Skin epidermis (tissue), 12 donors: ENCODE measurements at regions not wholly inside any gene's neighbourhood (a gene's known extent, or its start where the extent isn't known, plus 50 kb on each side); places are given as distances from the start of the nearest gene placed in this dataset.
"Not testable (repeated sequence)": the region's sequence is repeated elsewhere in the genome, so short reads cannot be mapped to it uniquely, and the experiment has no call there.

Source experiments
- H3K27ac ChIP-seq, 21 experiments: fragments of 200-600 bp; sonication (generic) in 11 of 21; one replicate each; pipeline ENCODE4 v1.5.0; 2020; ENCODE audit warnings: mild to moderate bottlenecking in 3 of 21, inconsistent platforms in 2 of 21, moderate library complexity in 2 of 21
- H3K4me3 ChIP-seq, 7 experiments: fragments of 200-600 bp; sonication (generic) in 2 of 7; one replicate each; pipeline ENCODE4 v1.5.0; 2020; ENCODE audit warnings: inconsistent platforms in 2 of 7, mild to moderate bottlenecking in 2 of 7, moderate library complexity in 1 of 7

DNA sequence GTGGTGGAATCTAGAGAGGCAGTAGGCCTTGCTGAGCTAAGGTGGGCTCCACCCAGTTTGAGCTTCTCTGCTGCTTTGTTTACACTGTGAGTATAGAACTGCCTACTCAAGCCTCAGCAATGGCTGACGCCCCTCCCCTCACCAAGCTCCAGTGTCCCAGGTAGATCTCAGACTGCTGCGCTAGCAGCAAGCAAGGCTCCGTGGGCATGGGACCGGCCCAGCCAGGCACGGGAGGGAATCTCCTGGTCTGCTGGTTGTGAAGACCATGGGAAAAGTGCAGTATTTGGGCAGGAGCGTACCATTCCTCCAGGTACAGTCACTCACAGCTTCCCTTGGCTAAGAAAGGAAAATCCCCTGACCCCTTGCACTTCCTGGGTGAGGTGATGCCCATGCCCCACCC lies 407.1 kb downstream of the ZPLD1 start:
- Histone ChIP-seq H3K4me3 (no peak overlapping the region), H3K27ac (no peak overlapping the region)

DNA sequence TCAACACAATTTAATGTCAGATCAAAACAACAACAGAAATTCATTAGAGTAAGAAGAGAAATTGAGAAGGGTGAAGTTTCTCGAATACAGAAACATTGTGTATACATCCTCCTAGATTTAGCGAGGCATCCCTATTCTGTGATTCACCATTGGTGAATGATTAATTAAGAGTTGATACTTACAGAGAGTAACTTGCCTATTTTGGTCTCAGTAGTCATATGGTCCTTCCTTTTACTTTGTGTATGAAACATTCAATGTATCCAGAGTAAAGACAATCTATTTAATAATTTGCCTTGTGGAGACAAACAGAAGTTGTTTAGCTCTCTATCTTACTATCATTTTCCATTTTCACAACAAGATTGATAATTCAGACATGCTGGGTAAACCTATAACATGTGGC lies 432.0 kb downstream of the ZPLD1 start:
- Histone ChIP-seq H3K4me3 (no peak overlapping the region), H3K27ac (no peak overlapping the region)

DNA sequence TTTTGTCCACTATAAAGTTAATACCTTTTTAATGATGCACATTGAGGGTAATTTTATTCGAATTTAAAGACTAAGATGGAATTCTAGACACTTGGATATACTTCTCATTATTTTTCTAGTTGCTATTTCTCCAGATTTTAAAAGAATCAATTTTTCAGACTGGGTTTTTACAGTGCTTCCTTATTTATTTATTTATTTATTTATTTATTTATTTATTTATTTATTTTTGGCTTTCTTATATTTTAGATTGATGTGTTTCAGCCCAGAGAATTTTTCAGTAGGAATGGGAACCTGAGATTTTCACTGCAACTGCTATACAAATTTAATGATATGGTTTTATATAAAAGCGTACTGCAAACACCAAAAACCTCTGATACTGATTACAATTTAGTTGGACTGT lies 448.7 kb downstream of the ZPLD1 start:
- H3K27ac ChIP-seq = no peak overlapping the region

DNA sequence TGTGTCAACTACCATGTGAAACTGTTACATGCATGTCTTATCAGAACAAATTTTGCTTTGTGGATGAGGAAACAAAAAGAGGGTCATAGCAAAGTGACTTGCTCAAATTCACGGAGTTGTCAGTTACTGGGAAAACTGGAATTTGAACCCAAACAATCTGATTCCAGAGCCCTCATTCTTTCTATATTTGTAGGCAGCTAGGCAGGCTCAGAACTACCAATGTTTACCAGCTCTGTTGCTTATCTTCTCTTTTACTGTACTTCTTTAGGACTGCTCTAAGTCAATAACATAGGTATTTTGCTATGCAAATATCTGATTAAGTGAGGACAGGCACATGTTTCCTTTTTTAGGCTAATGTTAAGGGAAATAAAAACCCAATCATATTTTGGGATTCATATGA lies 450.5 kb downstream of the ZPLD1 start:
- Histone ChIP-seq H3K27ac (no peak overlapping the region), H3K4me3 (no peak overlapping the region)

More for the DNA sequence above, 448.7 kb downstream of the ZPLD1 start:
- H3K4me3 ChIP-seq = no peak overlapping the region

DNA sequence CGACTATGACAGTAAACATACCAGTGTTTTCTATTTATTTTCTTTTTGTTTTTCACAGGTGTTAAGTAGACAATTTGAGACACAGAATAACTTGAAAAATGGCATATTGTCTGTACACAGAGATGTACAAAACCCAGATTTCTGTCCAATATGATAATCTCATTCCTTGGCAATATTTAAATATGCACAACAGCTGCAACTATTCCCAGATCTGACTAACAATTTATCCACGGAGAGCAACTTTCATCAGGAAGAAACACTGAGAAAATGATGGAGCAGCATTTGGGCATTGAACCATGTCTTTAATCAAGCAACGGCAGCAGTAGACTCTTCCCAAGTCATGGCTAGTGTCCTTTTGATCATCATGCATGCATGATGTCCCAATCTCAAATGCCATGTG lies 452.6 kb downstream of the ZPLD1 start:
- Histone ChIP-seq H3K4me3 (no peak overlapping the region), H3K27ac (no peak overlapping the region)

DNA sequence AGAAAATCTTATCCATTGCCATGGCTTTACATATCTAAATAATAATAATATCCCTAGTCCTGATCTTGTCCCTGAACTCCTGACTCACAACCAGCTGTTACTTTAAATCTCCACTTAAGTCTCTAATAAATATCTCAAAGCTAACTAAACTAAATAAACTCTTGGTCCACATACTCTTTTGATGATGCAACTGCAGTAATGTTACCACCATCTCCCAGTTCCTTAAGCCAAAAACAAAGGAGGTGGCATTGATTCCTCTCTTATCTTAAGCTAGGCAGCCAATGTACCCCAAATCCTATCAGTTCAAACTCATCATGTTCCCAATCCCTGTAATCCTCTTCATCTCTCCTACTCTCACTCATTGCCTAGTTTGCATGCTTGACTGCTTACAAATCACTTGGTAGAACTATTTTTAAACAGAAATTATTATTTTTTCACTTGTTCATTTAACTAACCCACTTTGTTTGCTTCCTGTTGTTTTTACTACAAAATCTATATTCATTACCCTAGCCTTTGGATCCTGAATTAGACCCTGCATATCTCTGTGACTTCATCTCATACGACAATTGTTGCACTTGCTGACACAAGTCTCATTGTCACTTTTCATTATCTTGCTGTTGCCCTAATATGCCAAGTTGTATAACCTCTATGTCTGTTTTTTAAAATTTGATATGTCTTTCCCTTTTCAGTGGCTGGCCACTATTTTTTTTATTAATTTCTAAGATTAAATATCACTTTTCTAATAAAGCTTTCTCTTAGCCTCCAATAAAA lies 462.2 kb downstream of the ZPLD1 start:
- no peak overlapping the region for H3K27ac ChIP-seq
- H3K4me3 ChIP-seq = no peak overlapping the region

DNA sequence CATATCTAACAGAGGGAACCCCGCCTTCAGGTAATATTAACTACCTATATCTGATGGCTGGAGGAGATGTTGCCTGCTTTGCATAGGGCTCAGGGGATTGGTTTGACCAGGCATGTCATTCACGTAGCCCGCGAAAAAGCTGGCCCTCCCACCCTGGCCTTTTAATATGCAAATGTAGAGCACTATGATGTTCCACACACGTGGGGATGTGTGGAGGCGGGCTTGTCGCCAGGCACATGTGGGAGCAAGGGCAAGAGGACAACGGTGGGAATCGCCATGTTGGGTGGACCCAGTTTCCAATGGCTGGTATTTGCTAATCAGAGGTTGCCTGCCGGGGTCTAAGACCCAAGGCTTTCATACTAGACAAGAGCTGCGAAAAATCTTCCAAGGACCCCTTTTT lies 469.8 kb downstream of the ZPLD1 start:
- Histone ChIP-seq H3K27ac (no peak overlapping the region), H3K4me3 (no peak overlapping the region)

DNA sequence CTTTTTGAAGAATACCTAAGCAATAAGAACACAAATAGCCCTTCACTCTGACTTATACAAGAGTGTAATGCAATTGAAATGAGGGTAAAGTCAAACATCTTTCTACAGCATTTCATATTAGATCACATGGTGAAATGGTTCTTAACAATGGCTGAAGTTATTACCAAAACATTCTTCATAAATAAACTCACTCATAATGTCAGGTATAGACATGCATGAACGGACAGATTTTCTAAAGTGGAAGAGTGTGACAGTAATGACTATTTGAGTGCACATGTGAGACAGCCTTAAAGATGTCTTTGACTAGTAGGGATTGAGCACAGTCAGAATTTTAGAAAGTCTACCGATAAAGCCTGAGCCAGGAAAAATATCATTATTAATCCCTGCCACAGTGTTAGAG lies 471.0 kb downstream of the ZPLD1 start:
- Histone ChIP-seq H3K27ac (no peak overlapping the region), H3K4me3 (no peak overlapping the region)

DNA sequence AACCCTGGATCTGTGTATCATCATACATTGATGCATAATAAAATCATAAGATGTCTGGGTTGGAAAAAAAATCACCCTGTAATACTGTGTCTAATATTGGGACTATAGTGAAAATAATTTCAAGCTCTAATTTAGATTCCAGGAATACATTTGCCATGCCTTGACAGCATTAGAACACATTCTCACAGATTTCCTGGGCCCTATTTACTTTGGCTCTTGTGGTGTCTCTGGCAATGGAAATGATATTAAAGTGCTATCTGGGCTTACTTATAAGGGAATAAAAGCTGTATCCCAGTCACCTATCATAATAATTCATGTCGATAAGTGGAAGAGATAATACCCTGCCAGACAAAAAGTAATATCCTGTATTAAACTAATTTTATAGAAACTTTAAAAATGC lies 472.0 kb downstream of the ZPLD1 start:
- no peak overlapping the region for H3K27ac ChIP-seq
- H3K4me3 ChIP-seq = no peak overlapping the region

DNA sequence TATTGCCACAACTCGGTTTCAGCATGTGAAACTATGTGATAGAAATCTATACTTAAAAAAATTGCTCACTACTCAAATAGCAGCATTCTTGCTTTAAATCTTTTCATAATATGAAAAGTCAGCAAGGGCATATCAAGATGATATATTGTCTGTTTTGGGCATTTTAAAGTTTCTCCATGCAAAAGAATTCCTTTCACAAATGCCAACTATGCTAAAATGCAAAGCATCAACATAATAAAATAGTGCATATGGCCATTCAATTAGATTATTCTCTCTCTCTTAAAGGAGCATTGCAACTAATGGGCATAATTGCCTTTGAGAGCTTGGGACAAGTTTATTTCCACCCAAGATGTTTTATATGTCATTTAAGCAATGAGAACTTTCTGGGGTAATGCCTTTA lies 475.1 kb downstream of the ZPLD1 start:
- no peak overlapping the region for H3K27ac ChIP-seq
- no peak overlapping the region for H3K4me3 ChIP-seq

DNA sequence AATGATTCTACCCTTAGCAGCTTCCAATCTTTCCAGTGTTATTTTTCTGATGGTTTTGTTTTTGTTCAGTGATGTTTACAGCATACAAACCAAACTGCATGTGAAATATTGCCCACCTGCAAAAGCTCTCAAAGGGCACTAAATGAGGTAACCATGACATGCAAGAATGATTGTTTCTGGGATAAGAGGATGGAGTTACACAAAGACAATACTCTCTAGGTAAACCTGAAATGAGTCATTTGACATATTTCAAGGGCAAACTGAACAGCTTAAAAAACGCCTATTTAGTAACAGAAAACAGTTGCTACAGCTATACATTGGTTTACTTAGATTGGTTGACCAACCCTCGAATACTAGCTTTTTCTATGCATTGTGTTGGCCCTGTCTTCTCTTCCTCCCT lies 481.7 kb downstream of the ZPLD1 start:
- no peak overlapping the region for H3K27ac ChIP-seq
- H3K4me3 ChIP-seq = no peak overlapping the region

DNA sequence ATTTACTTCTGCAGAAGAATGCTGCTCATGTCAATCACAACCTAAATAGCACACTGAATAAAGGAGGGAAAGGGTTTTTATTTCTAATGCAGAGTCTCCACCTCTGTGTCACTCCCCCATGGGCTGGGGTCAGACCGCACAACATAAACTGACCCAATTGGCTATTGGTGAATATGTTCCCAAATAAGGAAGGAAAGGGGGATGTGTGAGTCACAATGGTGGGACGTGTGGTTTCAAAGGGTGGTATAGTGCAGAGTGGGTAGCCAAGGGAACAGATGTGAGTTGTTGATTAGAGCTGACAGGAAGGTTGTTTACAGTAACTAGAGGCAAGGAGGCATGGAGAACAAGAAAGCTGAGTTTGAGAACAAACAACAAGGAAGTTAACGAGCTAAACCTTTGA lies 491.8 kb downstream of the ZPLD1 start:
- Histone ChIP-seq H3K27ac (no peak overlapping the region), H3K4me3 (no peak overlapping the region)

DNA sequence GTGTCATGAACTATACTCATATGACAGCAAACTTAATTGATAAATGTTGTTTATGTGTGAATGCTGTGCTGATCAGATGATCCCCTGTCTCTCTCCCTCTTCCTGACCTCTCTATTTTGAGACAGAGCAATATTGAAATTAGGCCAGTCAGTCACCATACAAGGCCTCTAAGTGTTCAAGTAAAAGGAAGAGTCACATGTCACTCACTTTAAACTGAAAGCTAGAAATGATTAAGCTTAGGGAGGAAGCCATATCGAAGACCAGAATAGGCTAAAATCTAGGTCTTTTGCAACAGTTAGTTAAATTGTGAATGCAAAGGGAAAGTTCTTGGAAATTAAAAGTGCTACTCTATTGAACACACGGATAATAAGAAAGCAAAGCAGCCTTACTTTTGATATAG lies 498.6 kb downstream of the ZPLD1 start:
- no peak overlapping the region for H3K4me3 ChIP-seq
- H3K27ac ChIP-seq = no peak overlapping the region

DNA sequence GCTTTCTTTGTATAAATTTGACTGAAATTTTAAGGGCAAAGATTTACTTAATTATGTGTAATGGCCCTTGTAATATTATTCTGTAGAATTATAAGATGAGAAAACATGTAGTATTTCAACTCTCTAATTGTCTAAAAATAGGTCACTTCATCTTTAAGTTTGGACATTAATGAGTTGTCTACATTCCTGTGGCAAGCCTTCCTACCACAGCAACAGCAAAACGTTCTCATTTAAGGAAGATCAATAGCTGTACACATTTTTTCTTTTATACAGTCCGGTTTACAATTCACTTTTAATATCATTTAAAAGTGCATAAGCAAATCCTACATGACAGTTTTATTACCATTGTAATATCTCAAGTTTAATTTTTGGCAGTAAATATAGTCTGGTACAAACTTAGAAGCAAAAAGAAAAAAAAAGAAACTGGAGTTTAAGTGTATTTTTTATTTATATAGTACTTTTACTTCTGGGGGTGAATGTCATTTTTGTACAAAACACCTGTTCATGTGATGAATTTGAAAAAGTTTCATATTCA lies 501.8 kb downstream of the ZPLD1 start:
- Histone ChIP-seq H3K27ac (no peak overlapping the region), H3K4me3 (no peak overlapping the region)

DNA sequence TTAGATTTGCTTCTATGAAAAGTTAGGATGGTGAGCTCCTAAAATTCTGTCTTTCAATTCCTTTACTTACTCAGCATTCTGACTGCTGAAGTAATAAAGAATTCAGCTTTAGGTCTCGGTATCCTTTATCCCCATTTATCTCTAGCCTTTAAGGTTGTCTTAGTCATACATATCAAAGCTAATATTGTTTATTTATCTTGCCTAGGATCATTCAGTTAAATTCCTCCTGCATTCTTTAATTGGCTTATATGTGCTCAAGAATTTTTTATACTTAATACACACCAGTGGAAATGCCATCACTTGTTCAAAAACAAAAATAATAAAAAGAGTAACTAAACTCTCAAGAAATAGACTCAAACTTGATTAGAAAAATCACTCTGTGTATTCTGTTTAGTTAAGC lies 507.0 kb downstream of the ZPLD1 start:
- Histone ChIP-seq H3K27ac (no peak overlapping the region), H3K4me3 (no peak overlapping the region)

DNA sequence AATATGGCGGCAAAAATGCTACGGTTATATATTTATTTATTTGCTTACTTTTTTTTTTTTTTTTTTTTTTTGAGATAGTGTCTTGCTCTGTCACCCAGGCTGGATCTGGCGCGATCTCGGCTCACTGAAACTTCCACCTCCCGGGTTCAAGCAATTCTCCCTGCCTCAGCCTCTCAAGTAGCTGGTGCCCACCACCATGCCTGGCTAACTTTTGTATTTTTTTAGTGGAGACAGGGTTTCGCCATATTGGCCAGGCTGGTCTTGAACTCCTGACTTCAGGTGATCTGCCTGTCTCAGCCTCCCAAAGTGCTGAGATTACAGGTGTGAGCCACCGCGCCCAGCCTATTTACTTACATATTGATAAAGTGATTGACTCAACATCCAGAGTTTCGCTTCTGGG lies 511.6 kb downstream of the ZPLD1 start:
- H3K4me3 ChIP-seq, H3K27ac ChIP-seq: not testable (repeated sequence)

DNA sequence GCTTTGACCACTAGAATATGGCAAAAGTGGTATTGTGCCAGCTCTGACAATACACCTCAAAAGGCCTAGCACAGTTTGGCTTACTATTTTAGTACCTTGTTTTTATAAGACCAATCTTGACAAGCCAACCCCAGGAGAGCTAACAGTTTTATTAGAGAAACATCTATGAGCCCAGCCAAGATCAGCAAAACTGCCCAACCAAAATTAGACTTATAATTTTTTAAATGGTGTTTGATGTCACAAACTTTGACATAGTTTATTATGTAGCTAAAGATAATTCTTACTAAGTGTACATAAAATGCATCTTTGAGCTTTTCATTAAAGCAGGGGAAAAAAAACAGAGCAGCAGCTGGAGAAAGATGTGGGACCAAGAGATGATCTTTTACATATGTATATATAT lies 537.5 kb downstream of the ZPLD1 start:
- no peak overlapping the region for H3K27ac ChIP-seq

DNA sequence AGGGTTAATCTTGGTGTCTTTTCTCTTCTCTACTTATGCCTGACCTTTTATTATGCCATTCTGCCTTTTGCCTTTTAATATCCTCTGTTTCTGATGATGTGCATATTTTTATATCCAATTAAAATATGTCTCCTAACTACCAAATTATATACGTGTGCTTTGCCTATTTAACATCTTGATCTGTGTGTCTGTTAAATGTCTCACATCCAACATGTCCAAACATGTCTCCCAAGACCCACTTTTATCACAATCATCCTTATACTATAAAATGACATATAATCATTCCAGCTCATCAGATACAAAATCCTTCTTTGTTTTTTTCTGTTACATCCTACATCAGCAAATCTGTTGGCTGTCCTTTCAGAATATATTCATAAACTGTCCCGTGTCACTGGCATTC lies 539.5 kb downstream of the ZPLD1 start:
- Histone ChIP-seq H3K4me3 (no peak overlapping the region), H3K27ac (no peak overlapping the region)

More for the DNA sequence above, 537.5 kb downstream of the ZPLD1 start:
- H3K4me3 ChIP-seq = no peak overlapping the region

DNA sequence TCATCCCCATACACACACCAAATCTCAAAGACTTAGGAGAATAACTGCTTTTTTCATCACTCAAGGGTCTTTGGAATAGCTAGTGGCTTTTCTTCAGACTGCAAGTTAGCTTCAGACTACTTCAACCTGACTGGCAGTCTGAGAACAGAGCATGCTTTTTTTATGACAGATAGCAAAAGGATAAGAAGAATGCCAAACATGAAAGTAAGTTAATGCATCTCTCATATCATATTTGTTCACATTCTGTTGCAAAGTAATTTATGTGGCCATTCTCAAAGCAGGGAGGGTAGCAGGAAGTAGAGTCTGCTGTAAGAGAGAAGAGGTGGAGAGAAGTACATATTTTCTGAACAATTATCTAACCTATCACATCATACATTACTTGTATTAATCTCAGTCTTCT lies 544.4 kb downstream of the ZPLD1 start:
- H3K4me3 ChIP-seq = no peak overlapping the region
- H3K27ac ChIP-seq = peak overlapping the region in 1 of 21 experiments; percentile 30

DNA sequence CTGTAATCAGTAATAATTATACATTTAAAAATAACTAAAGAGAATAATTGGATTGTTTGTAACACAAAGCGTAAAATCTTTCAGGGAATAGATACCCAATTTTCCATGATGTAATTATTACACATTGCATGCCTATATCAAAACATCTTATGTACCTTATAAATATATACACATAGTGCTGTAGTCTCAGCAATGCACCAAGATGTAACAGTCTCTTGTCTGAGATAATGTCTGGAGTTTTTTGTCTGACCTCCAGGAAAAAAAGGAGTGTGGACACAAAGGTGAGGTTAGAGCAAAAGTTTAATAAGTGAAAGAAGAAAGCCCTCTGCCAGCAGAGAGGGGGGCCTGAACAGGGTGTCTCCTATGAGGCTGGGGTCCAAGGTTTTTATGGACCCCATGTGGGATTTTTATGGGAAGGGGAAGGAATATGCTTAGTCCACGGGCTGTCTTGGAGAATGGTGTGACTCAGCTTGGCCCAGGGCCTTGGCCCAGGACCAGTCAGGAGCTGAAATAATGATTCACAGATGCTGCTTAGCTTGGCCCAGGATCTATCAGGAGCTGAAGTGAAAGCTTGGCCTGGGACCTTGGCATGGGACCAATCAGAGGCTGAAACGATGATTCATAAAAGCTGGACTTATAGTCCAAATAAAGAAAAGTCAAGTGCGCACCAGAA lies 545.0 kb downstream of the ZPLD1 start:
- H3K27ac ChIP-seq = no peak overlapping the region
- no peak overlapping the region for H3K4me3 ChIP-seq

DNA sequence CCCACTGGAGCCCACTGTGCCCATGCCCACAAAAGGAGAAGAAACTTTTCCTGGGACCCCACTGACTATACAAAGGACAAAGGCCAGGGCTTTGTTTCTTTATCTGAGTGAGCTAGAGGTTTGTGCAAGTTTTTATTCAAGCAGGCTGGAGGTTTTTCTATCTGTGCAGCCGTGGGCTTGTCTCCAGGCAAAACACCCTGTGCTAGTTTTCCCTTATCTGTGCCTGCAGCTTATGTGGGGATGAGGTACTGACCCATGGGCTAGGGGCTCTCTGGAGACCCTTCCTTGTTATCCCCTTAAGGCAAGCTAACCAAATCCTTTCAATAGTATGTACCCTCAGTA lies 545.5 kb downstream of the ZPLD1 start:
- Histone ChIP-seq H3K4me3 (no peak overlapping the region), H3K27ac (no peak overlapping the region)
